Neutrophil (primary cell): ENCODE measurements at regions not wholly inside any gene's neighbourhood (a gene's known extent, or its start where the extent isn't known, plus 50 kb on each side); places are given as distances from the start of the nearest gene placed in this dataset.

Experiments used
- H3K27ac ChIP-seq: fragments of 200-600 bp; sonication (generic); 2 replicates; pipeline ENCODE4 v1.5.1; 2016; ENCODE audit warnings: mild to moderate bottlenecking, moderate library complexity
- H3K27me3 ChIP-seq: fragments of 200-600 bp; sonication (generic); 2 replicates; pipeline ENCODE4 v1.6.0; 2016; ENCODE audit warnings: mild to moderate bottlenecking
- H3K36me3 ChIP-seq: fragments of 200-600 bp; sonication (generic); 2 replicates; pipeline ENCODE4 v1.5.1; 2017
- H3K4me1 ChIP-seq, 2 experiments: fragments of 200-600 bp in 1 of 2; sonication (generic) in 1 of 2; 1 replicate in 1 of 2; 2 replicates in 1 of 2; pipeline versions ENCODE4 v1.5.1 to v1.6.1; 2013 to 2016; ENCODE audit warnings: low read depth in 1 of 2, low read length in 1 of 2, mild to moderate bottlenecking in 1 of 2, moderate library complexity in 1 of 2; ENCODE audit not compliant: control insufficient read depth in 1 of 2, insufficient read depth in 1 of 2
- H3K4me3 ChIP-seq, 2 experiments: fragments of 200-600 bp in 1 of 2; sonication (generic) in 1 of 2; 1 replicate in 1 of 2; 2 replicates in 1 of 2; pipeline ENCODE4 v1.5.1; 2013 to 2016; ENCODE audit warnings: low read depth in 1 of 2, low read length in 1 of 2, mild to moderate bottlenecking in 1 of 2, moderate library complexity in 1 of 2
- H3K9me3 ChIP-seq: fragments of 200-600 bp; sonication (generic); 2 replicates; pipeline ENCODE4 v1.5.1; 2016
- CTCF ChIP-seq: fragments of 200-600 bp; sonication (generic); IDR thresholded peaks from 2 replicates; pipeline ENCODE4 v1.5.1; 2016; ENCODE audit warnings: antibody characterized with exemption

GRCh38 chr1:48107516-48107915 lies 110.3 kb upstream of the TRABD2B start:
- Histone ChIP-seq H3K4me1 (no peaks in the 10 kb centered on the region), H3K4me3 (no peak overlapping the region), H3K27me3 (no peaks in the 10 kb centered on the region), H3K36me3 (no peaks in the 10 kb centered on the region), H3K27ac (no peak overlapping the region), H3K9me3 (no peaks in the 10 kb centered on the region)
- no peak for TF ChIP-seq CTCF

DNA sequence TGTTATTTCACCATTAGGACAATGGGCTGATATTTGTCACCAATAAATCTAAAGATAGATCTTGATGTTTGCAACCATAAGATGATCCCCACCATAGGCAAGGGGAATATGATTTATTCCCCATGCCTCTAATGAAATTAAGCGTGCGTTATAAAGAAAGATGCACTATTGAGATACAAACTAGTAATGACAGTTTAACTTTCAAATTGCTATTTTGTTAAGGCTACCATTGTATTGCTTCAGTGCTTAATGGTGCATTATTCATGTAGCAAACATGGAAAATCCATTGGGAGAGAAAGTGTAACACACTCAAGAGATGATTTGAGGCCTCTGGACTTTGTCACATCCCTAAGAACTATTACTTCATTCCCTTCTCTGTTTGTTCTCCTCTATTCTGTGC lies 108.9 kb upstream of the TRABD2B start:
- Histone ChIP-seq H3K9me3 (no peaks in the 10 kb centered on the region), H3K4me1 (no peaks in the 10 kb centered on the region), H3K4me3 (no peak overlapping the region), H3K36me3 (no peaks in the 10 kb centered on the region), H3K27me3 (no peaks in the 10 kb centered on the region), H3K27ac (no peak overlapping the region)
- no peak for TF ChIP-seq CTCF

GRCh38 chr1:48105165-48105564 lies 108.0 kb upstream of the TRABD2B start:
- TF ChIP-seq CTCF, result no peak
- H3K36me3 ChIP-seq, result no peaks in the 10 kb centered on the region
- no peaks in the 10 kb centered on the region for H3K4me1 ChIP-seq
- H3K27ac ChIP-seq, result no peak overlapping the region
- no peaks in the 10 kb centered on the region for H3K27me3 ChIP-seq
- H3K9me3 ChIP-seq, result no peaks in the 10 kb centered on the region
- no peak overlapping the region for H3K4me3 ChIP-seq

- Histone ChIP-seq H3K4me3 (no peak overlapping the region), H3K27ac (no peak overlapping the region), H3K9me3 (no peaks in the 10 kb centered on the region), H3K27me3 (peaks cover 2% of the 10 kb centered on the region), H3K36me3 (no peaks in the 10 kb centered on the region), H3K4me1 (no peaks in the 10 kb centered on the region)
- TF ChIP-seq CTCF, result no peak
Observed at GRCh38 chr1:48103495-48103894, 106.3 kb upstream of the TRABD2B start.

- Histone ChIP-seq H3K36me3 (no peaks in the 10 kb centered on the region), H3K4me3 (no peak overlapping the region), H3K27ac (no peak overlapping the region), H3K9me3 (no peaks in the 10 kb centered on the region), H3K4me1 (no peaks in the 10 kb centered on the region), H3K27me3 (peaks cover 9% of the 10 kb centered on the region)
- TF ChIP-seq CTCF, result no peak
Observed at GRCh38 chr1:48102766-48103165, 105.6 kb upstream of the TRABD2B start.
